GM19035 (cell line): ENCODE measurements at regions not wholly inside any gene's neighbourhood (a gene's known extent, or its start where the extent isn't known, plus 50 kb on each side); places are given as distances from the start of the nearest gene placed in this dataset.
"Not testable (repeated sequence)": the region's sequence is repeated elsewhere in the genome, so short reads cannot be mapped to it uniquely, and the experiment has no call there.

Experiments used
- ATAC-seq: cut with Tn5 transposase; IDR thresholded peaks from one replicate; pipeline ENCODE4 v1.9.1; 2021; ENCODE audit not compliant: unreplicated experiment

DNA sequence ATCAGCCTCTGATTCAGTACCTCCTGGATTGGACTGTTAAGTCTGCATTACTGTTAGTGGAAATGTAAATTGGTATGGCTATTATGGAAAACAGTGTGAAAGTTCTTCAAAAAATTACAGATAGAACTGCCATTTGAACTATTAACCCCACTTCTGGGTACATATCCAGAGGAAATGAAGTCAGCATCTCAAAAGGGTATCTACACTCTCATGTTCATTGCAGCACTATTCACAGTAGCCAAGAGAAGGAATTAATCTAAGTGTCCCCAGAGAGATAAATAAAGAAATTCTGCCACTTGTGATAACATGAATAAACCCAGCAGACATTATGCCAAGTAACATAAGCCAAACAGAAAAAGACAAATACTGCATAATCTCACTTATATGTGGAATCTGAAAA is 676.0 kb downstream of the PLA2G4A start:
- no peak for ATAC-seq

DNA sequence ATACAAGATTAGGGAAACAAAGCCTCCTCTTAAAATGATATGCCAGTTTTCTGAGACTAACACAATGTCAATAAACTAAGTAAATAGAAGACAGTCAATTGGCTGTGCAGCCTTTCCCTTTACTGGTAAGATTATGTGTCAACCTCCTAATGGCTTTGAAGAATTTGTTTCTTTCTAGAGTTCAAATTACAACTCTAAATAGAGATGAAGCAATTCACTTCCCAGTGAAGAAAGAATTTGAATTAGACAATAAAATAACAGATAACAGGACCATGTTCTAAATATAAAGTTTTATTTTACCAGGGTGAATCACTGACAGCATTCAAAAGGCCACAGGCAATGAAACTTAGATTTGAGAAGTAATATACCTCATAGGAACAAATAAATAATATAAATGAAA is 680.3 kb downstream of the PLA2G4A start:
- ATAC-seq: no peak

DNA sequence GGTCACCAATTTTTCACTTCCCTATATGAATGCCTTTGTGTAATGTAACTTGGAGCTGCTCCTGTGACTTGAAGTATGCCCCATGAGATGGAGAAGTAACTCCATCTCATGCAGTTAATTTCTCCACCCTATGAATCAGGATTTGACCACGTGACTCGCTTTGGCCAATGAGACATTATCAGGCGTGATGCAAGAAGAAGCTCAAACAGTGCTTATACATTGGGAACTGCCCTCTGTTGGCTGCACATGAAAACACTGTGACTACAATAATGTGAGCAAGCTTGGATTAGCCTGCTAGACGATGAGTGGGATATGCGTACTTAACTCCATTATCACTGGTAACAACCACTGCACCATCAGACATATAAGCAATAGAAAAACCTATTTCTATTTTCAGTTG is 684.4 kb downstream of the PLA2G4A start:
- no peak for ATAC-seq

DNA sequence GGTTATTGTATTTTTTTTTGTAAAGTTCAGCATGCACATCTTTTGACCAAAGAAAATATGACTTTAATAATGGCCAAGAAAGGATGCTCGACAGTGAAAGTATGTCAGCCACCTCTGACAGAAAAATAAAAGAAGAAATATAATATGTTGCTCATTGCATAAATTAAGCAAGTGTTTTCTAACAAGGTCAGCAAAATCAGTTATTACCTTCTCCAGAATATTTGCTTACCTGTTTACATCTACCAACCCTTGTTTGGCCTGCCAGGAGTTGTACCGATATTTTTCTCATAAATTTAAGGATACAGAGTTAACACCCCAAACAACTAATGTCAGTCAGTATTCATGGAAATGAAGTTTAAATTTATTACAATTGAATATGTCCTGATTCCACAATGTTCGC is 685.4 kb downstream of the PLA2G4A start:
- no peak for ATAC-seq

DNA sequence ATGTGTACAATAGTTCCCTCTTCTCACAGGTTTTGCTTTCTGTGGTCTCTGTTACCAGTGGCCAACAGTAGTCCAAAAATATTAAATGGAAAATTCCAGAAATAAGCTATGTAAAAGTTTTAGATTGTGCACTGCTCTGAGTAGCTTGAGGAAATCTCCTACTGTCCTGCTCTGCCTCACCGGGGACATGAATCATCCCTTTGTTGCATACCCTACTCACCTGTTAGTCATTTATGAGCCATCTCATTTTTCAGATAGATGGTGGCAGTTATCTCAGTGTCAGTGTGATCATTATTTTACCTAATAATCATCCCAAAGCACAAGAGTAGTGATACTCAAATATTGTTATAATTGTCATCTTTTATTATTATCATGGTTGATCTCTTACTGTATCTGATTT is 688.1 kb downstream of the PLA2G4A start:
- no peak for ATAC-seq

DNA sequence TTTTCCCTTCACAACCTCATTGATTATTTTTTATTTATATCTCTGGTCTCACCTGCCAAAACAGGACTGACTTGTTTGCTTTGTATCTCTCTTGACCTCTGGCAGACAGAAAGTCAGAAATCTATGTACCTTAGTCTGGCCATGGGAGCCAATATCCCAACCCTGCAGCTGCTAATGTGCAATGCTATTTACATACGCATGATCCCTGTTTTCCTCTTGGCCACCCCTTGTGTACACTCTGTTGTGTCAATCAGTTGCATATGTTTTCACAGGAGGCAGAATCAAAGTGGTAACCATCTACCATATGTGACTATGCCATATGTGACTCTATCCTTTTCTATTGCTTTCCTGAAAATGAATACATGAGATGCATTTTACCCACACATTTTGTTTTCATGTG is 688.8 kb downstream of the PLA2G4A start:
- ATAC-seq: no peak

DNA sequence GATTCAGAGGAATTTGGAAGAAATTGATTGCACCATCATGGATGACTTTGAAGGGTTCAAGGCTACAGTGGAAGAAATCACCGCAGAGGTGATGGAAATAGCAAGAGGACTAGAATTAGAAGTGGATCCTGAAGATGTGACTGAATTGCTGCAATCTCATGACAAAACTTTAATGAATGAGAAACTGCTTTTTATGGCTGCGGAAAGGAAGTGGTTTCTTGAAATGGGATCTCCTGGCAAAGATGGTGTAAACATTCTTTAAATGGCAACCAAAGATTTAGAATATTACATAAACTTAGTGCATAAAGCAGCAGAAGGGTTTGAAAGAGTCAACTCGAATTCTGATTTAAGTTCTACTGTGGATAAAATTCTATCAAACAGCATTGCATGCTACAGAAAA is 698.6 kb downstream of the PLA2G4A start:
- no peak for ATAC-seq

DNA sequence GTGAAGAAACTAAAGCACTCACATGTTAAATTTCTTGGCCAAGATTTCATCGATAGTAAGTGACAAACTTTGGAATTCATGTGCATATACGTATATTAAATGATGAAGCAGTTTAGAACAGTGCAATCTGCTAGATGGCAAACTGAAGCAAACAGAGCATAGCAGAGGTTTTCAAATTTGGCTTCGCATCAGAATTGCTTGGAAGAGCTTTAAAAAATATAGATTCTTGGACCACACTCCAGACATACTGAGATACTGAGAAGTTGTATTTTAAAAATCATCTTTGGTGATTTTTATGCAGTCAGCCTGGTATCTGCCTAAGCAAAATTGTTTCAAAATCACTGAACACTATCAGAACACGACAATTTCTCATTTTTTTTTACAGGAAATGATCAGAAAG is 709.2 kb downstream of the PLA2G4A start:
- ATAC-seq: no peak

DNA sequence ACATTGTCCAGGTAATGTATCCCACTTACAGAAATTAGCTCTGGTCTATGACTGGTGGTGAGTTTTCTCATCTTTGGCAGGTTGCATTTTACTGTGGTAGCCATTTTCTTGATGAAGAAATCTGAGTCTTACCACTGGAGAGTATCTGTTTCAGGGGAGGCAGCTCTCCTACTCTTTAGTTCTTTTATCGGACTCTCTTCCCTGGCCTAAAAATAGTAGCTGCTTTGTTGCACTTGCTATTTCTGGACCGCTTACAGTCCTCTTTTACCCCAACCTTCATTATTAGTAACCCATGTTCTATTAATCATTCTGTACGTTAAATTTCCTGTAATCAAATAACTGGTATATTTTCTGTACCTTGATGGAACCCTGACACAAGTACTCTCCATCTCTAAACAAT is 720.8 kb downstream of the PLA2G4A start:
- no peak for ATAC-seq

DNA sequence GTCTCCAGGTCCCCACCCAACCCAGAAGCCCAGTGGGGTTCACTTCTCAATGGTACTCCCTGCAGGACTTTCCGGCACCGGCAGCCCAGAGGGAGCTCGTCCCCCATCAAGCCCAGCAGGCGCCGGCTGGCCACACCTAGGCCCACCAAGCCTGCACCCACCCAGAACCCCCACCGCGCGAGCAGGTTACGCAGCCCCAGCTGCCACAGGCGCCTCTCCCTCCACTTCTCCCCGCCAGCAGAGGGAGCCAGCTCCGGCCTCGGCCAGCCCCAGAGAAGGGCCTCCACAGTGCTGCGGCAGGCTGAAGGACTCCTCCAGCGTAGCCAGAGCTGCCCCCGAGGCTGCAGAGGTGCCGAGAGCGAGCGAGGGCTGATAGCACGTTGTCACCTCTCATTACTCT is 722.3 kb downstream of the PLA2G4A start:
- no peak for ATAC-seq

DNA sequence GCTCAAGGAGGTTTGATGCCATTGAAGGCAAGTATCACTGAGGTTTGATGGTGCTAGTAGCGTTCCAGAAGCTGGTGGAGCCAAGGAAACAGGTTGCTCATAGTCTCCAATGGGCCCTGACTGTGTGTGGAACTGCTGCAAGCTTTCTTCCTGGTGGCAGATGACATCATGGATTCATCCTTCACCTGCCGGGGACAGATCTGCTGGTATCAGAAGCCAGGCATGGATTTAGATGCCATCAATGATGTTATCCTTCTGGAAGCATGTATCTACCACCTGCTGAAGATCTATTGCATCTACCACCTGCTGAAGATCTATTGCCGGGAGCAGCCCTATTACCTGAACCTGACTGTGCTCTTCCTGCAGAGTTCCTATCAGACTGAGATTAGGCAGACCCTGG is 734.4 kb downstream of the PLA2G4A start:
- ATAC-seq: no peak

DNA sequence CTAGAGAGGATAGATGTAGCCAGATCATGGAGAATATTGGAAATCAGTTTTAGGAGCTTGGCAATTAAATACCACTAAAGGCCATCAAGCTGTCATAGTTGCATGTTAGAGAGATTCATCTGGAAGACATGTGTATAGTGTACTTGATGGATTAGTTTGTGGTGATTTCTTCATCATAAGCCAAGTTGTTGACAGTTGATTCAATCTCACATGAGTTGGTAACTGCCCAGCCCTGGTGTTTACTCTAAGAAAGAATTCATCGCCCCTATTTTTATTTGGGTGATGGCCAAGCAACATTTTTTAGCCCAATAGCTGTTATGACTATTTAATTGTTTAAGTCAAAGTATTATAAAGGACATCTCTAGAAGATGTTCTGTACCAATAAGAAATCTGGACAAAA is 737.6 kb downstream of the PLA2G4A start:
- no peak for ATAC-seq

DNA sequence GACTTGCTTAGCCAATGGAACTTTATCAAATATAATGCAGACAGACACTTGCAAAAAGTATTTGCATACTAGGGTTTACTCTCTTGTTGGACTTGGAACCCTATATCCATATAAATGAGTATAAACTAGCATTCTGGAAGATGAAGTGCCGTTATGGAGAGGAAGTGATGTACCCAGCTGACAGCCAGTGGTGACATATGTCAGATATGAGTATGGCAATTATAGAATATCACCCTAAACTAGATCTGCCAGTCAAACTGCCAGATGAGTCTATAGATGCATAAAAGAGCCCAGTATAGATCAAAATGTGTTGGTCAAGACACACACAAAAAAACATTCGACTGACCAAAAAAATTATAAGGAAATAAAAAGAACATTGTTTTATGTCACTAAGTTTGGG is 739.3 kb downstream of the PLA2G4A start:
- no peak for ATAC-seq

DNA sequence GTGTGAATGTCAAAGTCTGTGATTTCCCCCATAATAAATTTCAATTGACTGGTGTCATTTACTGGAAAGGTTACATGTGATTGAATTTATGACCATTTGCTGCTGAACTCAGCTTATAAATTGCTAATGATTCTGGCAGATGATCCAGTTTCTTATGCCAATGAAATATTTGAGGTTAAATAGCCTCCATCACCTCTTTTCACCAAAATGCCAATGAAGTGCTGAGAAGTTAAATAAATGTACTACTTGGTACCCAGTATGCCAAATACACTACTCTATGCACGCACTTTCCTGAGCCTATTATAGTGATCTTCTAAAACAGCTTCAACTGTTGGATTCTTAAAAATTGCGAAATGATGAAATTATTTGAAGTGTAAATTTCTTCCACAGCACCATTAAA is 741.4 kb downstream of the PLA2G4A start:
- ATAC-seq: no peak

DNA sequence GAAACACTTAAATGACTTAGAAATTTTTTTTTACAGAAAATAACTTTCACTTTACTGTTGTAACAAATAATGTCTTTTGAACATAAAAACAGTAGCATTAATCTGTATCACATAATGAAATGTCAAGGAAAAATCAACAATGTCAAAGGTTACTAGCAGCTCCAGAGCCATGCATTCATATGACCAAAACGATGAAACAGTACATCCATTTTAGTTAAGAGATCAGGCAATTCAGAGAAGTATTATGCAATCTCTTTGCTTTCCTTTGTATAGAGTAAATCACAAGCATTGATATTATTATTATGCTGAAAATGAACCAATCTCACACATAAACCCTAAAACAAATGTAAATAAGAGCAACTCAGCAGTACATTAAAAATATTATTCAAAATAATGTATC is 748.9 kb downstream of the PLA2G4A start:
- no peak for ATAC-seq

DNA sequence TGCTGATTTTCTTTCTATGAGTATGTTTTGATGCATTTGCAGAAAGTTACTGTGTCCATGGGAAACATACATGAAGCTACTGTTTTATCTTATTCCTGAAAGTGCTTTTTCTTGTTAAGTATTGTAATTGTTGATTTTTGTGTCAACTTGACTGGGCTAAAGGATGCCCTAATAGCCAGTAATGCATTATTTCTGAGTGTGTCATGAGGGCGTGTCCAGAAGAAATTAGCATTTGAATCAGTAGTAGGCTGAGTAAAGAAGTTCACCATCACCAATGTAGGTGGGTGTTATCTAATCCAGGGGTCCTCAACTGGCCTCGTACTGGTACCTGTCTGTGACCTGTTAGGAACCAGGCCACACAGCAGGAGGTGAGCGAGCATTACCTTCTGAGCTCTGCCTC is 760.2 kb downstream of the PLA2G4A start:
- ATAC-seq: no peak

DNA sequence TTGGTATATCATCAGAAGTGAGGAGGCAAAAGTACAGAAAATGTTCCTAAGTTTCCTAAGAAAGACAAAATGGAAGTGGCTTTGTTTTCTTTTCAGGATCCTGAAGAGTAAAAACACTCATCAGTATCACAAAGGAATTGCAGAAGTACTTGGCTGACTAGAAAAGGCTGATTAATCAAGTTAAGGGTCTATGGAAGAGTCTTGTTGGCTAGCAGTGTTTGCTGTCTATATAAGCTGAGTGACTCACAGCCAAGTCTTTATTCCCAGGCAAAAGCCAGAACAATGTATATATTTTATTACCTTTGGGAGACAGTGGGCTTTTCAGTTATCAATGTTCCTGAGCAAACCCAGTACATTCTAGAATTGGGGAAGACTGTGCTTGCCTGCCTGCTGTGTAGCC is 777.0 kb downstream of the PLA2G4A start:
- ATAC-seq: no peak

DNA sequence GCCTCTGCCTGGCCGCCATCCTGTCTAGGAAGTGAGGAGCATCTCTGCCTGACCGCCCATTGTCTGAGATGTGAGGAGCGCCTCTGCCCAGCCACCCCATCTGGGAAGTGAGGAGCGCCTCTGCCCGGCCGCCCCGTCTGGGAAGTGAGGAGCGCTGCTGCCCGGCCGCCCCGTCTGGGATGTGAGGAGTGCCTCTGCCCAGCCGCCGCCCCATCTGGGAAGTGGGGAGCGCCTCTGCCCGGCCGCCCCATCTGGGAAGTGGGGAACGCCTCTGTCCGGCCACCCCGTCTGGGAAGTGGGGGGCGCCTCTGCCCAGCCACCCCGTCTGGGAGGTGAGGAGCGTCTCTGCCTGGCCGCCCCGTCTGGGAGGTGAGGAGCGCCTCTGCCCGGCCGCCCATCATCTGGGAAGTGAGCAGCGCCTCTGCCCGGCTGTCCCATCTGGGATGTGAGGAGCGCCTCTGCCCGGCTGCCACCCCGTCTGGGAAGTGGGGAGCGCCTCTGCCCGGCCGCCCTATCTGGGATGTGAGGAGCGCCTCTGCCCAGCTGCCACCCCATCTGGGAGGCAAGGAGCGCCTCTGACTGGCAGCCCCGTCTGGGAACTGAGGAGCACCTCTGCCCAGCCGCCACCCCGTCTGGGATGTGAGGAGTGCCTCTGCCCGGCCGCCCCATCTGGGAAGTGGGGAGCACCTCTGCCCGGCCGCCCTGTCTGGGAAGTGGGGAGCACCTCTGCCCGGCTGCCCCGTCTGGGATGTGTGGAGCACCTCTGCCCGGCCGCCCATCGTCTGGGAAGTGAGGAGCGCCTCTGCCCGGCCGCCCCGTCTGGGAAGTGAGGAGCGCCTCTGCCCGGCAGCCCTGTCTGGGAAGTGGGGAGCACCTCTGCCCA is 787.3 kb downstream of the PLA2G4A start:
- ATAC-seq: not testable (repeated sequence)

DNA sequence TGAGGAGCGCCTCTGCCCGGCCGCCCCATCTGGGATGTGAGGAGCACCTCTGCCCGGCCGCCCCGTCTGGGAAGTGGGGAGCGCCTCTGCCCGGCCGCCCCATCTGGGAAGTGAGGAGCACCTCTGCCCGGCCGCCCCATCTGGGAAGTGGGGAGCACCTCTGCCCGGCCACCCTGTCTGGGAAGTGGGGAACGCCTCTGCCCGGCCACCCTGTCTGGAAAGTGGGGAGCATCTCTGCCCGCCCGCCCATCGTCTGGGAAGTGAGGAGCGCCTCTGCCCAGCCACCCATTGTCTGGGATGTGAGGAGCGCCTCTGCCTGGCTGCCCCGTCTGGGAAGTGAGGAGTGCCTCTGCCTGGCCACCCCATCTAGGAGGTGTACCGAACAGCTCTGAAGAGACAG is 788.1 kb downstream of the PLA2G4A start:
- ATAC-seq: not testable (repeated sequence)

DNA sequence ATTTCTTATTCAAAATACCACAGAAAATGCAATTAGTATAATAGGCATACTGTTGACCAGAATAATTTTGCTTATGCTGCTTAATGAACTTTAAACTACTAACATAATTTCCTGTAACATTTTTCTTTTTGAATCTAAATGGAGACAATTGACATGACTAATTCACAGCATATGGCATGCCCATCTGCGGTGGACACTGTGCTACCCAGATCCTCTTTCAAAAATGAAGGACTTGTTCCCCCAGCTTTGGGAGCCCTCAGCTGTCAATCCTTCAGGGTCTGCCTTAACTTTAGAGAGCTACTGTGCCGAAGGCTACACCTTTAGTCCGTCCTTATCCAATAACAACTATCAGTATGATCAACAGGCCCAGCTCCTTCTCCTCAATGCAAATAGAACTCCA is 789.0 kb downstream of the PLA2G4A start:
- no peak for ATAC-seq

DNA sequence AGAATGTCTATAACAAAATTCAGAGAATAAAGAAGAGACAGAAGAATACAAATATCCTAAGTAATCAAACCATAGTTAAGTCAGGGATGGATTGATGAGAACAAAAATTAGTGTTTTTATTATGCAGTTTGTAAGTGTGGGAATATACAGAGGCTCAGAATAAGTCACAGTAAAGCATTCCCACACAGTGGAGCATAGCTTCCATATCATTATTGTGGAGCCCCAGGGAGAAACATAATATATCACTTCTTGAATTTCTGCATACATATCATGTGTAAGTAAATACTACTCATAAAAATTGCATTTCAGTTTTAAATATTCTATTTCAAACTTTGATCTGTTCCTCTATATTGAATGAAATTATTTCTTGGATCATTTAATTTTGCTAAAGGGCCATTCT is 790.4 kb downstream of the PLA2G4A start:
- no peak for ATAC-seq

DNA sequence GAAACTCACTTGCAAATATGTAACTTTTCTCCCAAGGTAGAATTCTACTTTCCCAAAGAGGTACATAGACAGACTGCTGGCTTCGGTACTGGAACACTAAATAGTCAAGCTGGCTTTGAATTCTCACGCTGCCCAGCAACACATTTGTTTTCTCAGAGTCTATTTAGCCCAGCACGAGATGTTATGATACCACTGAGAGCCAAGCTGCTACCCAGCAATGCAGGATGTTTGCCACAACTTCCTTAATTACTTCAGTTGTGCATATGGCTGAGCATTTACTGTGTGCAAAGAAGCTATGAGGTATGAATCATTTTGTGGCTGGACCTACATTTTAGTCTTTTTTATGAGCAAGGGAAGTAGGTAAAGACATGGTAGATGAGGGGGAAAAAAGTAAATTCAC is 793.2 kb downstream of the PLA2G4A start:
- ATAC-seq: no peak

DNA sequence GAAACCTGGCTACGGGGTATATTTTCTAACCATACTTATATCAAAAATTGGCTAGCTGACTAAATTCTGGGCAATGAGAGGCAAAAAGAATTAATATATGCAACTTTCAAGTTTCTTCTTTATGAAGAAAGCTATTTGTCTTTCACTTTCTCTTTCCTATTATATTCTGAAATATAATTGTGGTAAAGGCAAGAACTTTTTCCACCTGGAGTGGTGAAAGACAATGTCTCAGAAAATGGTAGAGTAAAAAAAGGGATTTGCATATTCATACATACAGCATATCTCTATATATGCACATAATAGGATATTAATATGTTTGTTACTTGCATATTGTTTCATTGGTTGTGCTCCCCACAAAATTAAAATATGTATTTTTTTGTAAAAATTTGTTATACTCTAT is 793.8 kb downstream of the PLA2G4A start:
- ATAC-seq: no peak
